NCI-H82 treated with DMSO at 0.1 percent for 48 hours (cell line): ENCODE measurements at regions not wholly inside any gene's neighbourhood (a gene's known extent, or its start where the extent isn't known, plus 50 kb on each side); places are given as distances from the start of the nearest gene placed in this dataset.

Experiments
- DNase-seq: peaks from one replicate; lab custom pipeline; 2025; ENCODE audit not compliant: unreplicated experiment; lab: John Stamatoyannopoulos, UW

- no peak for DNase-seq
These were observed 199.8 kb upstream of the SASH1 start for GRCh38 chr6:148142821-148143220.

GRCh38 chr6:148143771-148144170, 198.9 kb upstream of the SASH1 start:
- no peak for DNase-seq

- peak; percentile 71 for DNase-seq
These were observed 197.6 kb upstream of the SASH1 start for GRCh38 chr6:148144917-148145521.

GRCh38 chr6:148146717-148147462, 195.7 kb upstream of the SASH1 start:
- no peak for DNase-seq

GRCh38 chr6:148147463-148147830, 195.2 kb upstream of the SASH1 start:
- DNase-seq, result no peak

- DNase-seq, result no peak
These were observed 190.6 kb upstream of the SASH1 start for GRCh38 chr6:148151896-148152643.

- no peak for DNase-seq
These were observed 188.0 kb upstream of the SASH1 start for GRCh38 chr6:148154668-148155067.

- DNase-seq, result no peak
These were observed 187.3 kb upstream of the SASH1 start for GRCh38 chr6:148155293-148155692.

- DNase-seq, result no peak
These were observed 184.8 kb upstream of the SASH1 start for GRCh38 chr6:148157841-148158240.

GRCh38 chr6:148164645-148165044, 178.0 kb upstream of the SASH1 start:
- no peak for DNase-seq

GRCh38 chr6:148166339-148166968, 176.2 kb upstream of the SASH1 start:
- peak; percentile 52 for DNase-seq

- DNase-seq, result no peak
These were observed 172.9 kb upstream of the SASH1 start for GRCh38 chr6:148169706-148170105.

GRCh38 chr6:148170286-148170685, 172.4 kb upstream of the SASH1 start:
- no peak for DNase-seq

GRCh38 chr6:148173548-148173947, 169.1 kb upstream of the SASH1 start:
- no peak for DNase-seq

GRCh38 chr6:148175550-148176188, 167.0 kb upstream of the SASH1 start:
- peak; percentile 70 for DNase-seq

- DNase-seq, result no peak
These were observed 164.9 kb upstream of the SASH1 start for GRCh38 chr6:148177589-148178233.

- no peak for DNase-seq
These were observed 162.9 kb upstream of the SASH1 start for GRCh38 chr6:148179786-148180185.

GRCh38 chr6:148182378-148182777, 160.3 kb upstream of the SASH1 start:
- no peak for DNase-seq

GRCh38 chr6:148183776-148184175, 158.9 kb upstream of the SASH1 start:
- no peak for DNase-seq

- DNase-seq, result no peak
These were observed 155.7 kb upstream of the SASH1 start for GRCh38 chr6:148186916-148187315.

- no peak for DNase-seq
These were observed 150.3 kb upstream of the SASH1 start for GRCh38 chr6:148192310-148192709.
